Prostate gland (tissue), 2 donors: ENCODE measurements at regions not wholly inside any gene's neighbourhood (a gene's known extent, or its start where the extent isn't known, plus 50 kb on each side); places are given as distances from the start of the nearest gene placed in this dataset.

Experiments used
- CTCF ChIP-seq, 4 experiments: fragments of 200-600 bp in 2 of 4; fragments of 450-650 bp in 2 of 4; sonication (generic) in 2 of 4; IDR thresholded peaks; 1 replicate in 3 of 4; 2 replicates in 1 of 4; pipeline ENCODE4 v1.5.1; 2016 to 2019; ENCODE audit warnings: antibody characterized with exemption in 4 of 4, mild to moderate bottlenecking in 2 of 4, moderate library complexity in 2 of 4
- POLR2A ChIP-seq: fragments of 450-650 bp; IDR thresholded peaks from one replicate; pipeline ENCODE4 v1.6.1; 2016; ENCODE audit warnings: antibody characterized with exemption, mild to moderate bottlenecking
- POLR2AphosphoS5 ChIP-seq: sonication (generic); formaldehyde crosslinking; IDR thresholded peaks from one replicate; pipeline ENCODE4 v1.6.1; 2017; ENCODE audit warnings: antibody characterized with exemption

- TF ChIP-seq CTCF (IDR thresholded peaks at IDR 0.05): no peak
- no peak for TF ChIP-seq POLR2A
- TF ChIP-seq POLR2AphosphoS5: no peak
These were observed 547.2 kb upstream of the TMEFF2 start for GRCh38 chr2:192741889-192742288.
